Thyroid gland (tissue), 4 donors: ENCODE measurements at regions not wholly inside any gene's neighbourhood (a gene's known extent, or its start where the extent isn't known, plus 50 kb on each side); places are given as distances from the start of the nearest gene placed in this dataset.

ENCODE experiments used
- DNase-seq, 2 donors: peaks; one replicate each; pipeline ENCODE4 v3.0.0-alpha.2; 2019
- H3K27ac ChIP-seq, 3 donors: fragments of 200-600 bp; sonication (generic); 1 replicate in 2 of 3; 2 replicates in 1 of 3; pipeline ENCODE4 v1.5.1; 2016 to 2019; ENCODE audit warnings: mild to moderate bottlenecking in 1 of 3, moderate library complexity in 1 of 3
- H3K27me3 ChIP-seq: fragments of 200-600 bp; sonication (generic); one replicate; pipeline ENCODE4 v1.5.1; 2019
- H3K36me3 ChIP-seq, 2 donors: fragments of 200-600 bp; sonication (generic); one replicate each; pipeline ENCODE4 v1.5.1; 2016 to 2019
- H3K4me1 ChIP-seq, 2 donors: fragments of 200-600 bp; sonication (generic); one replicate each; pipeline ENCODE4 v1.5.1; 2017 to 2019
- H3K4me3 ChIP-seq, 3 donors: fragments of 200-600 bp; sonication (generic); replicated peaks in 1 of 3; 1 replicate in 2 of 3; 2 replicates in 1 of 3; pipeline ENCODE4 v1.5.1; 2016; ENCODE audit warnings: mild to moderate bottlenecking in 1 of 3
- H3K9me3 ChIP-seq: fragments of 200-600 bp; sonication (generic); one replicate; pipeline ENCODE4 v1.5.1; 2017
- CTCF ChIP-seq, 6 experiments: fragments of 200-600 bp in 3 of 6; fragments of 450-650 bp in 3 of 6; sonication (generic) in 3 of 6; IDR thresholded peaks; one replicate each; pipeline ENCODE4 v1.5.1; 2016 to 2019; ENCODE audit warnings: antibody characterized with exemption in 6 of 6, mild to moderate bottlenecking in 2 of 6, inconsistent platforms in 1 of 6, moderate library complexity in 1 of 6
- POLR2A ChIP-seq, 2 donors: fragments of 450-650 bp; IDR thresholded peaks; one replicate each; pipeline ENCODE4 v1.6.1; 2017; ENCODE audit warnings: antibody characterized with exemption in 2 of 2, mild to moderate bottlenecking in 2 of 2, moderate library complexity in 1 of 2
- WGBS, 2 donors: methylation state at CpG; one replicate each; pipeline ENCODE4 v1.1.5; 2017; 5-methylcytosine and 5-hydroxymethylcytosine counted together
- intact Hi-C: fragments of 100-400 bp; cut with DNase I; formaldehyde crosslinking; loops from one replicate; pipeline ENCODE4 v1.15.1; 2023

- TF ChIP-seq POLR2A (IDR thresholded peaks at IDR 0.05): no peak
- TF ChIP-seq CTCF (IDR thresholded peaks at IDR 0.05): no peak
- no peaks in the 10 kb centered on the region for H3K4me1 ChIP-seq
- H3K27ac ChIP-seq: no peak overlapping the region
- no peak for DNase-seq
- intact Hi-C loops: no loop called here
- no peak overlapping the region for H3K4me3 ChIP-seq
- no peaks in the 10 kb centered on the region for H3K36me3 ChIP-seq
- H3K9me3 ChIP-seq: no peaks in the 10 kb centered on the region
- WGBS, 2 donors: 50 to 54% methylated on average over 3 of the region's 3 CpGs
- H3K27me3 ChIP-seq: no peaks in the 10 kb centered on the region
Measured at GRCh38 chr10:107444443-107444842, 279.9 kb upstream of the SORCS1 start.

- no peak for DNase-seq
- WGBS, 2 donors: 82 to 85% methylated on average over 2 of the region's 2 CpGs
- Histone ChIP-seq H3K27ac (no peak overlapping the region), H3K4me3 (no peak overlapping the region), H3K27me3 (no peaks in the 10 kb centered on the region), H3K4me1 (no peaks in the 10 kb centered on the region), H3K36me3 (no peaks in the 10 kb centered on the region), H3K9me3 (no peaks in the 10 kb centered on the region)
- no peak for TF ChIP-seq POLR2A (IDR thresholded peaks at IDR 0.05)
- TF ChIP-seq CTCF (IDR thresholded peaks at IDR 0.05): no peak
- intact Hi-C loops: no loop called here
Measured at GRCh38 chr10:107443813-107444212, 279.3 kb upstream of the SORCS1 start.

- WGBS, 2 donors: 0 to 42% methylated on average over 1 of the region's 1 CpG
- Histone ChIP-seq H3K4me3 (no peak overlapping the region), H3K27me3 (no peaks in the 10 kb centered on the region), H3K27ac (no peak overlapping the region), H3K36me3 (no peaks in the 10 kb centered on the region), H3K9me3 (no peaks in the 10 kb centered on the region), H3K4me1 (no peaks in the 10 kb centered on the region)
- no peak for TF ChIP-seq POLR2A (IDR thresholded peaks at IDR 0.05)
- TF ChIP-seq CTCF (IDR thresholded peaks at IDR 0.05): no peak
- intact Hi-C loops: no loop called here
- no peak for DNase-seq
Measured at GRCh38 chr10:107443326-107443725, 278.8 kb upstream of the SORCS1 start.

- H3K27me3 ChIP-seq: no peaks in the 10 kb centered on the region
- H3K27ac ChIP-seq: no peak overlapping the region
- no peak for TF ChIP-seq CTCF (IDR thresholded peaks at IDR 0.05)
- TF ChIP-seq POLR2A (IDR thresholded peaks at IDR 0.05): no peak
- no peak for DNase-seq
- no peak overlapping the region for H3K4me3 ChIP-seq
- H3K4me1 ChIP-seq: no peaks in the 10 kb centered on the region
- 80 to 83% methylated on average over 5 of the region's 5 CpGs for WGBS, 2 donors
- intact Hi-C loops: no loop called here
- no peaks in the 10 kb centered on the region for H3K9me3 ChIP-seq
- no peaks in the 10 kb centered on the region for H3K36me3 ChIP-seq
Measured at GRCh38 chr10:107442035-107442505, 277.6 kb upstream of the SORCS1 start.

GRCh38 chr10:107440741-107441140, 276.2 kb upstream of the SORCS1 start:
- Histone ChIP-seq H3K27me3 (no peaks in the 10 kb centered on the region), H3K36me3 (no peaks in the 10 kb centered on the region), H3K4me3 (no peak overlapping the region), H3K4me1 (no peaks in the 10 kb centered on the region), H3K9me3 (no peaks in the 10 kb centered on the region), H3K27ac (no peak overlapping the region)
- 94 to 97% methylated on average over 5 of the region's 5 CpGs for WGBS, 2 donors
- intact Hi-C loops: no loop called here
- DNase-seq: no peak
- TF ChIP-seq CTCF (IDR thresholded peaks at IDR 0.05): no peak
- no peak for TF ChIP-seq POLR2A (IDR thresholded peaks at IDR 0.05)
